ENCODE measurements at regions not wholly inside any gene's neighbourhood (a gene's known extent, or its start where the extent isn't known, plus 50 kb on each side); places are given as distances from the start of the nearest gene placed in this dataset.

DNA sequence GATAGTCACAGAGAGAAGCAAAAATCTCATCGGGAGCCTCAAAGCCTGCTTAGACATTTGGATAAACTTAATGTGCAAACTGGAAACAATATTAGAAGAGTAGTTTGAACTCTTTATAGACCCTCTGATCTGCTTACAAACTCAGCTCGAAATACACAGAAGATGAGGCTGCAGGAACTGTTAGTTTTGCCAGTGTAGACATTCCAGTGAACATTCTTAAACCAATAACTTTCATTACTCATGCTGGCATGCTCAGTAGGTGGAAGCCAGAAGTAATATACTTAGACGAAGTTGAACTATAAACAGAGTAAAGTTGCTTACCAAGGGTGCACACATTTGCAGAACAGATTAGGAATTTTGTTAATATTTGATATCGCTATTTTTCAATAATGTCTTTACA is 303.5 kb downstream of the ANKRD50 start:
- peaks cover 5% of the 10 kb centered on the region for H3K4me1 Mint-ChIP-seq (ENCODE audit: unreplicated experiment)
- TF ChIP-seq, protein P1, sequence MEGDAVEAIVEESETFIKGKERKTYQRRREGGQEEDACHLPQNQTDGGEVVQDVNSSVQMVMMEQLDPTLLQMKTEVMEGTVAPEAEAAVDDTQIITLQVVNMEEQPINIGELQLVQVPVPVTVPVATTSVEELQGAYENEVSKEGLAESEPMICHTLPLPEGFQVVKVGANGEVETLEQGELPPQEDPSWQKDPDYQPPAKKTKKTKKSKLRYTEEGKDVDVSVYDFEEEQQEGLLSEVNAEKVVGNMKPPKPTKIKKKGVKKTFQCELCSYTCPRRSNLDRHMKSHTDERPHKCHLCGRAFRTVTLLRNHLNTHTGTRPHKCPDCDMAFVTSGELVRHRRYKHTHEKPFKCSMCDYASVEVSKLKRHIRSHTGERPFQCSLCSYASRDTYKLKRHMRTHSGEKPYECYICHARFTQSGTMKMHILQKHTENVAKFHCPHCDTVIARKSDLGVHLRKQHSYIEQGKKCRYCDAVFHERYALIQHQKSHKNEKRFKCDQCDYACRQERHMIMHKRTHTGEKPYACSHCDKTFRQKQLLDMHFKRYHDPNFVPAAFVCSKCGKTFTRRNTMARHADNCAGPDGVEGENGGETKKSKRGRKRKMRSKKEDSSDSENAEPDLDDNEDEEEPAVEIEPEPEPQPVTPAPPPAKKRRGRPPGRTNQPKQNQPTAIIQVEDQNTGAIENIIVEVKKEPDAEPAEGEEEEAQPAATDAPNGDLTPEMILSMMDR (conservative IDR thresholded peaks at IDR 0.05): no peak
- no peaks in the 10 kb centered on the region for H3K27me3 Mint-ChIP-seq
- no peak overlapping the region for H3K27ac Mint-ChIP-seq
- no peak for DNase-seq (ENCODE audit: extremely low spot score, unreplicated experiment)
- H3K36me3 Mint-ChIP-seq: no peaks in the 10 kb centered on the region
- peaks cover 8% of the 10 kb centered on the region for H3K9me3 Mint-ChIP-seq
- no peak overlapping the region for H3K4me3 Mint-ChIP-seq

DNA sequence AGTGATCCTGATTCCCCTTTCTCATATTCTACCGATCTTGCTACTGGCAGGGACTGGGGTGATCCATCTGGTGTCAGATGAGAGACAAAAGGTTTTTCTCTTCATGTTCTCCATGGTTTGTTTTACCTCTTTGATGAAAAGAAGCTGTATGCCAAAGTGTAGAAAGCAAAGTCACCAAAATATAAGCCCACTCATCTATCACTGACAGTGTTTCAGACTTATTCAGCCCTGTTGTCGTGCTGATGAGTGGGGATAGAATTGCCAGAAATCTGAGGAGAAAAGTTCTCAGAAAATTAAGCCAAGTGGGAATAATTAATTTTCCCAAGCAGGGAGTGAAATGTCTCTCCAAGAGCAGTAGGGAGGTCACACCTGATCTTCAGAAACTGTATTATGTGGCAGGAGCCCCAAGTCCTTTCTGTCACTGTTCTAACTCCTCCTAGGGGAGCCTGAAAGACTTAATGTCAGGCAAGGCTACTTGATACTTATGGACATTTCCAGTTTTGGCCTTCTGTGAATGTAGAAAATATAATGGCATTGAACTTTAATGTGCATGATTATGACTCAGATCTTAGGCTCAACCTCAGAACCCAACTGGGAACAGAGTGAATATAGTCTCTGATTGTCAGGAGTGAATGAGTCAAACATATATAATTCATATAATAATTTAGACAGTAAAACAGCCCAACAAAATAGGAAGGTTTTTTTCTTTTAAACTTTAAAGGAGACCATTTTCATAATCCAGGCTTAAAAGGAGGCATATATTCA is 298.1 kb downstream of the ANKRD50 start:
- TF ChIP-seq, protein P1 (conservative IDR thresholded peaks at IDR 0.05): no peak
- H3K9me3 Mint-ChIP-seq: no peaks in the 10 kb centered on the region
- DNase-seq (ENCODE audit: extremely low spot score, unreplicated experiment): no peak
- no peak overlapping the region for H3K27ac Mint-ChIP-seq
- peaks cover 8% of the 10 kb centered on the region for H3K4me1 Mint-ChIP-seq (ENCODE audit: unreplicated experiment)
- no peak overlapping the region for H3K4me3 Mint-ChIP-seq
- H3K27me3 Mint-ChIP-seq: no peaks in the 10 kb centered on the region
- H3K36me3 Mint-ChIP-seq: no peaks in the 10 kb centered on the region

- TF ChIP-seq, protein P1 (conservative IDR thresholded peaks at IDR 0.05): no peak
- Mint-ChIP-seq H3K9me3 (no peaks in the 10 kb centered on the region), H3K27ac (no peak overlapping the region), H3K36me3 (no peaks in the 10 kb centered on the region), H3K4me1 (ENCODE audit: unreplicated experiment) (peaks cover 8% of the 10 kb centered on the region), H3K4me3 (no peak overlapping the region), H3K27me3 (no peaks in the 10 kb centered on the region)
- no peak for DNase-seq (ENCODE audit: extremely low spot score, unreplicated experiment)
These were observed 297.4 kb downstream of the ANKRD50 start for GRCh38 chr4:124415146-124415545.

DNA sequence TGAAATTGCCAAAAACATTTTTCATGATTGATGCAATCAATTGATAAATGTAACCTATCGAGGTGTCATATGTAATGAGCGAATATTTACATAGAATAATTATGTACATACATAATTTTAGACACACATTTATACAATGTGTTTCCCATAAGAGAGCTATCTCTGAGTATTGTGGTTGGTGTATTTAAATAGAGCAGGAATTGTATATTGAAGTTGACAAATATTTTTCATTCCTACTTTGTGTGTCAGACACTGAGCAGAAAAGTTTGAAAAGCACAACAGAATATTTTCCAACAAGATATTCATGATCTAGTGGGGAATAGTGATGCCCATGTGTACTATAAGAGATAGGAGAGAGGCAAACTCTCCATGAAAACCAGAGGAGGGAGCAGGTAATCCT is 295.2 kb downstream of the ANKRD50 start:
- no peak overlapping the region for H3K27ac Mint-ChIP-seq
- peaks cover 8% of the 10 kb centered on the region for H3K4me1 Mint-ChIP-seq (ENCODE audit: unreplicated experiment)
- no peak overlapping the region for H3K4me3 Mint-ChIP-seq
- no peaks in the 10 kb centered on the region for H3K36me3 Mint-ChIP-seq
- no peaks in the 10 kb centered on the region for H3K9me3 Mint-ChIP-seq
- H3K27me3 Mint-ChIP-seq: no peaks in the 10 kb centered on the region
- DNase-seq (ENCODE audit: extremely low spot score, unreplicated experiment): no peak
- TF ChIP-seq, protein P1 (conservative IDR thresholded peaks at IDR 0.05): no peak

DNA sequence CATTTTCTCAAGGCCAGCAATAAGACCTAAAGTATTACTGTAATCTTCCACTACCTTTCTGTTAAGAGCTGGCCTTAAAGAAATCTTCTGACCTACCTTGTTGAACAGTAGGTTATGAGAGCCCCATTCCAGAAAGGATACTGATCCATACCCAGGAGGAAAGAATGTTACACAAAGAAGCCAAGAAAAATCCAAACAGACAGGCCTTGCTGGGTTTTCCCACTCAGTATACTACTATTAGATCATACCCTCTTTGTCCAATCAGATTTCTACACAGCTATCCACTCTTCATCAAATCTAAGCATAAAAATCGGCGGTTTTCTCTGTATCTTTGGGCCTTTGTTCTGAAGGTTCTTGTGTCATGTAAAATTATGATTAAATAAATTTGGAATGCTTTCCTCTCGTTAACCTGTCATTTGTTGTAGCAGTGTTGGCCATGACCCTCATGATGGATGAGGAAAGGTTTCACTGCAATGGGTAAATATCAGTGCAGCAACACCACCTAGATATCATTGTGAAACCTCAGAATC is 292.3 kb downstream of the ANKRD50 start:
- Mint-ChIP-seq H3K9me3 (no peaks in the 10 kb centered on the region), H3K27me3 (no peaks in the 10 kb centered on the region), H3K27ac (no peak overlapping the region), H3K36me3 (no peaks in the 10 kb centered on the region), H3K4me1 (ENCODE audit: unreplicated experiment) (peaks cover 5% of the 10 kb centered on the region), H3K4me3 (no peak overlapping the region)
- no peak for DNase-seq (ENCODE audit: extremely low spot score, unreplicated experiment)
- TF ChIP-seq, protein P1 (conservative IDR thresholded peaks at IDR 0.05): no peak
